Smooth muscle cell (in vitro differentiated cells): ENCODE measurements at regions not wholly inside any gene's neighbourhood (a gene's known extent, or its start where the extent isn't known, plus 50 kb on each side); places are given as distances from the start of the nearest gene placed in this dataset.

Experiments used
- DNase-seq: peaks from one replicate; lab custom pipeline; 2025; ENCODE audit not compliant: unreplicated experiment; lab: John Stamatoyannopoulos, UW
- H2AFZ ChIP-seq: fragments of 200-600 bp; sonication (generic); 2 replicates; pipeline ENCODE4 v1.6.0; 2016; ENCODE audit warnings: antibody characterized with exemption, low read depth, mild to moderate bottlenecking
- H3F3A ChIP-seq: fragments of 200-600 bp; sonication (generic); 2 replicates; pipeline ENCODE4 v1.6.0; 2017; ENCODE audit warnings: antibody characterized with exemption, low read depth
- H3K27ac ChIP-seq: fragments of 200-600 bp; sonication (generic); 2 replicates; pipeline ENCODE4 v1.5.1; 2016; ENCODE audit warnings: low read depth, mild to moderate bottlenecking
- H3K27me3 ChIP-seq: fragments of 200-600 bp; sonication (generic); 2 replicates; pipeline ENCODE4 v1.6.1; 2016; ENCODE audit warnings: low read depth, mild to moderate bottlenecking
- H3K36me3 ChIP-seq: fragments of 200-600 bp; sonication (generic); 2 replicates; pipeline ENCODE4 v1.5.1; 2016; ENCODE audit warnings: low read depth
- H3K4me1 ChIP-seq: fragments of 200-600 bp; sonication (generic); 2 replicates; pipeline ENCODE4 v1.5.1; 2016; ENCODE audit warnings: low read depth
- H3K4me2 ChIP-seq: fragments of 200-600 bp; sonication (generic); 2 replicates; pipeline ENCODE4 v1.6.0; 2016; ENCODE audit warnings: mild to moderate bottlenecking
- H3K4me3 ChIP-seq: fragments of 200-600 bp; sonication (generic); 2 replicates; pipeline ENCODE4 v1.5.1; 2016; ENCODE audit warnings: mild to moderate bottlenecking
- H3K79me2 ChIP-seq: fragments of 200-600 bp; sonication (generic); 2 replicates; pipeline ENCODE4 v1.6.0; 2016; ENCODE audit warnings: low read depth, mild to moderate bottlenecking
- H3K9ac ChIP-seq: fragments of 200-600 bp; sonication (generic); 2 replicates; pipeline ENCODE4 v1.6.0; 2016; ENCODE audit warnings: low read depth
- H3K9me3 ChIP-seq: fragments of 200-600 bp; sonication (generic); replicated peaks from 2 replicates; pipeline ENCODE4 v1.5.1; 2016; ENCODE audit warnings: low read depth
- H4K20me1 ChIP-seq: fragments of 200-600 bp; sonication (generic); 2 replicates; pipeline ENCODE4 v1.6.0; 2016; ENCODE audit warnings: low read depth
- WGBS: methylation state at CpG from one replicate; pipeline ENCODE4 v1.1.7; 2016; ENCODE audit warnings: low lambda C conversion rate; 5-methylcytosine and 5-hydroxymethylcytosine counted together
- TF ChIP-seq, protein P1 (sequence below): fragments of 200-600 bp; sonication (generic); IDR thresholded peaks from 2 replicates; pipeline ENCODE4 v1.5.1; 2017; ENCODE audit warnings: borderline replicate concordance, mild to moderate bottlenecking, antibody characterized with exemption; ENCODE audit not compliant: insufficient read depth, poor library complexity, severe bottlenecking

DNA sequence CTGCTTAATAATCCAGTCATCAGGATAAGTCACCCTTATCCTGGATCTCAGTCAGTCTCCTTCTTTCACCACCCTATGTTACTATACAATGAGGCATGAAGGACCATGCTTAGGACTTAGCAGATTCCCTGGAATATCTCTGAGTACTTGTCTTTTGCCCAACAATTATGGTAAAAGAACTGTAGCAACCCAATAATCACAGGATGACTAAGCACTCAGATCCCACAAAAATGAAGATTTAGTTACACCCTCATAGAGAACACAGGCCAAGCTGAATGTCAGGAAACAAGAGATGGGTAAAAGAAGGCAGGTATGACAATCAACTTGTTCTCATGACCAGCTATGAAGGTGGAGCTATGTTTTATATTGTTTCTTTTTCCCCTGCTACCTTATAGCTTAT is 91.4 kb downstream of the EDN1 start:
- TF ChIP-seq, protein P1, sequence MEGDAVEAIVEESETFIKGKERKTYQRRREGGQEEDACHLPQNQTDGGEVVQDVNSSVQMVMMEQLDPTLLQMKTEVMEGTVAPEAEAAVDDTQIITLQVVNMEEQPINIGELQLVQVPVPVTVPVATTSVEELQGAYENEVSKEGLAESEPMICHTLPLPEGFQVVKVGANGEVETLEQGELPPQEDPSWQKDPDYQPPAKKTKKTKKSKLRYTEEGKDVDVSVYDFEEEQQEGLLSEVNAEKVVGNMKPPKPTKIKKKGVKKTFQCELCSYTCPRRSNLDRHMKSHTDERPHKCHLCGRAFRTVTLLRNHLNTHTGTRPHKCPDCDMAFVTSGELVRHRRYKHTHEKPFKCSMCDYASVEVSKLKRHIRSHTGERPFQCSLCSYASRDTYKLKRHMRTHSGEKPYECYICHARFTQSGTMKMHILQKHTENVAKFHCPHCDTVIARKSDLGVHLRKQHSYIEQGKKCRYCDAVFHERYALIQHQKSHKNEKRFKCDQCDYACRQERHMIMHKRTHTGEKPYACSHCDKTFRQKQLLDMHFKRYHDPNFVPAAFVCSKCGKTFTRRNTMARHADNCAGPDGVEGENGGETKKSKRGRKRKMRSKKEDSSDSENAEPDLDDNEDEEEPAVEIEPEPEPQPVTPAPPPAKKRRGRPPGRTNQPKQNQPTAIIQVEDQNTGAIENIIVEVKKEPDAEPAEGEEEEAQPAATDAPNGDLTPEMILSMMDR: no peak
- no peaks in the 10 kb centered on the region for H3K79me2 ChIP-seq
- no peaks in the 10 kb centered on the region for H3K36me3 ChIP-seq
- no peaks in the 10 kb centered on the region for H3K27me3 ChIP-seq
- no peak overlapping the region for H3K27ac ChIP-seq
- H2AFZ ChIP-seq: no peak overlapping the region
- H3K9me3 ChIP-seq: no peaks in the 10 kb centered on the region
- H3F3A ChIP-seq: no peaks in the 10 kb centered on the region
- no peak overlapping the region for H3K4me2 ChIP-seq
- peaks cover 15% of the 10 kb centered on the region for H3K4me1 ChIP-seq
- DNase-seq: no peak
- H4K20me1 ChIP-seq: no peaks in the 10 kb centered on the region
- H3K4me3 ChIP-seq: no peak overlapping the region
- H3K9ac ChIP-seq: no peak overlapping the region

DNA sequence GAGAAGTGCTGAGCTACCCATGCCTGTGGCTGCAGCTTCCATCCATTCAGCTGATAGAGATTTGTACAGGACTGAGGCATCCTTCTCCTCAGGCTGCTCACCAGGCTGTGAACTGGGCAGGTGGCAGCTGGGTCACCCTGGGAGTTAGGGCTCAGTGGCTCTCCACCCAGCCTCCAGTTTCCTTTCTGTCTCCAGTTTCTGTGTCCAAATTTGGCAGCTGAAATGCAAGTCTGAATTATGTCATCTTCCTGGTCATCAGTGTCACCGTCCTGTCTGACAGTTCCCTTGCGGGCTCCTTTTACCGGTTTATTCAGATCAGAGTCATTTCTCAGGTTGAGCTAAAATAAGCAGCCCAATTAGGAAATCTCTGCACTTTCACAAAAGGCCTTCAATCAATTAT is 93.3 kb downstream of the EDN1 start:
- no peaks in the 10 kb centered on the region for H3K36me3 ChIP-seq
- DNase-seq: no peak
- H3K9ac ChIP-seq: no peak overlapping the region
- TF ChIP-seq, protein P1: no peak
- H3K27ac ChIP-seq: no peak overlapping the region
- H2AFZ ChIP-seq: no peak overlapping the region
- peaks cover 15% of the 10 kb centered on the region for H3K4me1 ChIP-seq
- no peaks in the 10 kb centered on the region for H3K9me3 ChIP-seq
- no peaks in the 10 kb centered on the region for H4K20me1 ChIP-seq
- no peaks in the 10 kb centered on the region for H3F3A ChIP-seq
- no peaks in the 10 kb centered on the region for H3K79me2 ChIP-seq
- H3K27me3 ChIP-seq: no peaks in the 10 kb centered on the region
- H3K4me3 ChIP-seq: no peak overlapping the region
- 61% methylated on average over 3 of the region's 3 CpGs for WGBS
- H3K4me2 ChIP-seq: no peak overlapping the region

DNA sequence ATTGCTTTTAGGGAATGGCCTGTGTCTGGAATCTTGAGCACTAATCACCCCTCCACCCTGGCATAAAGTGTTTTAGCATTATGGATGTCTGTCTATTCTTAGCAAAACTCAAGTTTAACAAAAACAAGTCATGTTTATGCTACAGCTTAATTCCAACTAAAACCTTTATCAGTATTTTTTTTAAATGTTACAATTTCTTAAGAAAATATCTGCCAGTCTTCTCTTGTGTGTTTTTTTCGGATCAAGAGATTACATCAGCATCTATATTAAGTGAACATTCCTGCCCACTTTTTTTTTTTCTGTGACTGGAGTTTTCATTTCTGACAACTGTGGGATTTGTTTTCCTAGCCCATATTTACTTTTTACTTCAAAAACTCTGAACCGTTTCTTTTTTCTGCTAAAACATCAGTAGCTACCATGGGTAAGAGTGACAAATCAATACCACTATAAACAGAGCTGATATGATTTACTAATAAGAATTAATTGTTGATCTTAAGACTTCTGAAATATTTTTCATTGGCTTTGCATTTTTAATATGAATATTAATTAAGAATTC is 94.3 kb downstream of the EDN1 start:
- Histone ChIP-seq H3K4me2 (peak overlapping the region; percentile 54), H3K4me1 (peaks cover 15% of the 10 kb centered on the region), H3K27me3 (no peaks in the 10 kb centered on the region), H3K27ac (peak overlapping the region; percentile 4), H3K4me3 (no peak overlapping the region), H3F3A (no peaks in the 10 kb centered on the region), H3K9ac (no peak overlapping the region), H3K9me3 (no peaks in the 10 kb centered on the region), H3K79me2 (no peaks in the 10 kb centered on the region), H2AFZ (no peak overlapping the region), H3K36me3 (no peaks in the 10 kb centered on the region), H4K20me1 (no peaks in the 10 kb centered on the region)
- no peak for DNase-seq
- TF ChIP-seq, protein P1: no peak
- 20% methylated on average over 2 of the region's 2 CpGs for WGBS

DNA sequence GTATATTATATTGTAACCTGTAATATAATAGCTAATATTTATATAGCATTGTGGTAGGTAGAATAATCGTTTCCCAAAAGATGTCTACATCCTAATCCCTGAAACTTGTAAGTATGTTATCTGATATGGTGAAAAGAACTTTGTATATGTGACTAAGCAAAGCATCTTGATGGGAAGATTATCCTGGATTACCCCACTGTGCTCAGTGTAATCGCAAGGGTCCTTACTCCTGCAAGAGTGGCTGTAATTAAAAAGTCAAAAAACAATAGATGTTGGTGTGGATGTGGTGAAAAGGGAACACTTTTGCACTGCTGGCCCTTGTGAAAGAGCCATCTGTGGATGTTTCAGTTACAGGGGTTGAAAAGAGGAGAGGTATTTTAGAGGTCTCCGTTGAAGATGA is 95.2 kb downstream of the EDN1 start:
- Histone ChIP-seq H3K79me2 (no peaks in the 10 kb centered on the region), H3K27me3 (no peaks in the 10 kb centered on the region), H2AFZ (no peak overlapping the region), H4K20me1 (no peaks in the 10 kb centered on the region), H3K9ac (no peak overlapping the region), H3K9me3 (no peaks in the 10 kb centered on the region), H3K36me3 (no peaks in the 10 kb centered on the region), H3F3A (no peaks in the 10 kb centered on the region), H3K4me2 (peak overlapping the region; percentile 54), H3K27ac (no peak overlapping the region), H3K4me1 (peaks cover 15% of the 10 kb centered on the region), H3K4me3 (no peak overlapping the region)
- WGBS: 38% methylated on average over 3 of the region's 3 CpGs
- TF ChIP-seq, protein P1: no peak
- DNase-seq: no peak
